Activated naive CD4-positive, alpha-beta T cell (primary cell): ENCODE measurements at regions not wholly inside any gene's neighbourhood (a gene's known extent, or its start where the extent isn't known, plus 50 kb on each side); places are given as distances from the start of the nearest gene placed in this dataset.

Experiments
- DNase-seq, 4 experiments: peaks; one replicate each; lab custom pipeline; 2025; lab: John Stamatoyannopoulos, UW

- no peak for DNase-seq
Observed at GRCh38 chr11:16434036-16434435, 77.7 kb upstream of the SOX6 start.

DNA sequence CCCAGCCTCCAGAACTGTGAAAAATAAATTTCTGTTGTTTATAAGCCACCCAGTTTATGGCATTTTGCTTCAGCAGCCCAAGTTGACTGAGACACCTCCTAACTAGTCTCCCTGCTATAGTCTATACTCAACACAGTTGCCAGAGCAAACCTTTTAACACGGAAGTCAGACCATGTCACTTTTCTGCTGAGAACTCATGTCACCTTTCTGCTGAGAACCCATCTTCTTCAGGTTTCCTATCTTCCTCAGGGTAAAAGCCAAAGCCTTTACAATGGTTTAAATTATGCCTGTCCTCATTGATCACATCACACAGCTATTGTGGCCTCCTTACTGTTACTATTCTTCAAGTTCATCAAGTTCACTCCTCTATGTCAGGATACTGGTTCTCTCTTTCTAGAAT is 74.3 kb upstream of the SOX6 start:
- DNase-seq, result no peak

GRCh38 chr11:16421826-16422225 is 65.5 kb upstream of the SOX6 start:
- DNase-seq, result no peak

GRCh38 chr11:16418428-16419097 is 62.2 kb upstream of the SOX6 start:
- no peak for DNase-seq

GRCh38 chr11:16412525-16413172 is 56.3 kb upstream of the SOX6 start:
- DNase-seq, result no peak

GRCh38 chr11:16410479-16410878 is 54.1 kb upstream of the SOX6 start:
- no peak for DNase-seq

DNA sequence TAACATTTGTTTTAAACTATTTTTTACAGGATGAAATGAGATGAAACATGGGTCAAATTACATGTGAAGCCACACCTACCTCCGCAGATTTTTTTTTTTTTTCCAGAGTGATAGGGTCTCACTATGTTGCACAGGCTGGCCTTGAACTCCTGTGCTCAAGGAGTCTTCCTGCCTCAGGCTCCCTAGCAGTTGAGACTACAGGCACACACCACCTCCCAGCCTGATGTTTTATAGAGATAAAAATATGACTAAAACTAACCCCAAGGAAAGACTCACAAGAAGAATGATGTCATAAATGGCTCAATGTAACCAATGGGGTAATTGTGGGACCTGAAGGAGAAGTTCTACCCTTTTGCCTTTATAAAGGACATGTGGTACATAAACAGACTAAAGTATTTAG is 52.3 kb upstream of the SOX6 start:
- DNase-seq, result no peak

DNA sequence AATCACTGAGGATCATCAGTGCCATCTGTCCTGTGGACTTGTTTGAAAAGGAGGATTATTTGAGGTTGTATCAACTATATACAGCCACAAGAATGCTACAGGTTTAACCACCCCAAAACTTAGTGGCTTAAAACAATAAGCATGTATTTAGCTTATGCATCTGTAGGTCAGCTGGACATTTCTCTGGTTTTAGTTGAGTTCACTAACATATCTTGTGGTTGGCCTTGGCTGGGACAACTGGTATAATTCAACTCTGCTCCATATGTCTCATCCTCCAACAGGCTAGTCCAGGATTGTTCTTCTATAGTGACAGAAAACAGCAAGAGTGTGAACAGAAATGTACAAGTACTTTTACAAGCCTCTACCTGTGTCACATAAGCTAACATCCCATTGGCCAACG is 49.9 kb upstream of the SOX6 start:
- DNase-seq, result no peak
